ENCODE measurements at regions not wholly inside any gene's neighbourhood (a gene's known extent, or its start where the extent isn't known, plus 50 kb on each side); places are given as distances from the start of the nearest gene placed in this dataset.

GRCh38 chr6:112941613-112942012 lies 594.5 kb downstream of the RFPL4B start:
- TF ChIP-seq, protein P1, sequence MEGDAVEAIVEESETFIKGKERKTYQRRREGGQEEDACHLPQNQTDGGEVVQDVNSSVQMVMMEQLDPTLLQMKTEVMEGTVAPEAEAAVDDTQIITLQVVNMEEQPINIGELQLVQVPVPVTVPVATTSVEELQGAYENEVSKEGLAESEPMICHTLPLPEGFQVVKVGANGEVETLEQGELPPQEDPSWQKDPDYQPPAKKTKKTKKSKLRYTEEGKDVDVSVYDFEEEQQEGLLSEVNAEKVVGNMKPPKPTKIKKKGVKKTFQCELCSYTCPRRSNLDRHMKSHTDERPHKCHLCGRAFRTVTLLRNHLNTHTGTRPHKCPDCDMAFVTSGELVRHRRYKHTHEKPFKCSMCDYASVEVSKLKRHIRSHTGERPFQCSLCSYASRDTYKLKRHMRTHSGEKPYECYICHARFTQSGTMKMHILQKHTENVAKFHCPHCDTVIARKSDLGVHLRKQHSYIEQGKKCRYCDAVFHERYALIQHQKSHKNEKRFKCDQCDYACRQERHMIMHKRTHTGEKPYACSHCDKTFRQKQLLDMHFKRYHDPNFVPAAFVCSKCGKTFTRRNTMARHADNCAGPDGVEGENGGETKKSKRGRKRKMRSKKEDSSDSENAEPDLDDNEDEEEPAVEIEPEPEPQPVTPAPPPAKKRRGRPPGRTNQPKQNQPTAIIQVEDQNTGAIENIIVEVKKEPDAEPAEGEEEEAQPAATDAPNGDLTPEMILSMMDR (IDR thresholded peaks at IDR 0.05; ENCODE audit: low read length) = no peak
- TF ChIP-seq EZH2 (optimal IDR thresholded peaks at IDR 0.05; ENCODE audit: low read depth, low read length) = no peak

All from MM.1S (cell line).